Parathyroid adenoma (tissue), 2 donors: ENCODE measurements at regions not wholly inside any gene's neighbourhood (a gene's known extent, or its start where the extent isn't known, plus 50 kb on each side); places are given as distances from the start of the nearest gene placed in this dataset.
"Not testable (repeated sequence)": the region's sequence is repeated elsewhere in the genome, so short reads cannot be mapped to it uniquely, and the experiment has no call there.

ENCODE experiments used
- H2AFZ ChIP-seq: fragments of 300-600 bp; sonication (generic); one replicate; pipeline ENCODE4 v1.7.0; 2017; ENCODE audit warnings: antibody characterized with exemption, mild to moderate bottlenecking
- H3K27ac ChIP-seq: fragments of 300-600 bp; sonication (generic); one replicate; pipeline ENCODE4 v1.7.0; 2017
- H3K27me3 ChIP-seq: fragments of 300-600 bp; sonication (generic); one replicate; pipeline ENCODE4 v1.7.0; 2017; ENCODE audit warnings: low read length; ENCODE audit not compliant: control insufficient read depth, insufficient read depth
- H3K36me3 ChIP-seq: fragments of 300-600 bp; sonication (generic); one replicate; pipeline ENCODE4 v1.7.0; 2017; ENCODE audit warnings: low read length; ENCODE audit not compliant: control insufficient read depth, insufficient read depth
- H3K4me1 ChIP-seq: fragments of 300-600 bp; sonication (generic); one replicate; pipeline ENCODE4 v1.7.0; 2017; ENCODE audit warnings: control low read depth
- H3K4me2 ChIP-seq: fragments of 300-600 bp; sonication (generic); one replicate; pipeline ENCODE4 v1.7.0; 2017; ENCODE audit warnings: low read length
- H3K4me3 ChIP-seq: fragments of 300-600 bp; sonication (generic); one replicate; pipeline ENCODE4 v1.7.0; 2017; ENCODE audit warnings: low read depth, low read length
- H3K79me2 ChIP-seq: fragments of 300-600 bp; sonication (generic); one replicate; pipeline ENCODE4 v1.7.0; 2017; ENCODE audit warnings: control low read depth
- H3K9ac ChIP-seq: fragments of 300-600 bp; sonication (generic); one replicate; pipeline ENCODE4 v1.7.0; 2017; ENCODE audit warnings: mild to moderate bottlenecking
- H3K9me3 ChIP-seq: fragments of 300-600 bp; sonication (generic); one replicate; pipeline ENCODE4 v1.7.0; 2017; ENCODE audit warnings: low read length; ENCODE audit not compliant: control insufficient read depth
- CTCF ChIP-seq: fragments of 300-600 bp; sonication (generic); IDR thresholded peaks from one replicate; pipeline ENCODE4 v1.7.0; 2017; ENCODE audit warnings: antibody characterized with exemption, mild to moderate bottlenecking
- donor health status: primary hyperparathyroidism.

- H3K27me3 ChIP-seq = no peaks in the 10 kb centered on the region
- H2AFZ ChIP-seq = no peak overlapping the region
- no peaks in the 10 kb centered on the region for H3K9me3 ChIP-seq
- H3K36me3 ChIP-seq = no peaks in the 10 kb centered on the region
- no peak for TF ChIP-seq CTCF
- H3K4me2 ChIP-seq = no peak overlapping the region
- no peaks in the 10 kb centered on the region for H3K79me2 ChIP-seq
- no peak overlapping the region for H3K4me3 ChIP-seq
- no peak overlapping the region for H3K9ac ChIP-seq
- H3K27ac ChIP-seq = no peak overlapping the region
- H3K4me1 ChIP-seq = no peaks in the 10 kb centered on the region
Measured at GRCh38 chr5:125451622-125452021, 705.2 kb upstream of the ZNF608 start.

GRCh38 chr5:125452991-125453390 is 706.6 kb upstream of the ZNF608 start:
- Histone ChIP-seq H3K27me3 (no peaks in the 10 kb centered on the region), H3K9me3 (no peaks in the 10 kb centered on the region), H2AFZ (no peak overlapping the region), H3K4me2 (no peak overlapping the region), H3K4me1 (no peaks in the 10 kb centered on the region), H3K9ac (no peak overlapping the region), H3K79me2 (no peaks in the 10 kb centered on the region), H3K36me3 (no peaks in the 10 kb centered on the region), H3K4me3 (no peak overlapping the region), H3K27ac (no peak overlapping the region)
- no peak for TF ChIP-seq CTCF

GRCh38 chr5:125455041-125455440 is 708.6 kb upstream of the ZNF608 start:
- Histone ChIP-seq H3K79me2 (no peaks in the 10 kb centered on the region), H3K4me2 (no peak overlapping the region), H3K4me3 (no peak overlapping the region), H2AFZ (no peak overlapping the region), H3K36me3 (no peaks in the 10 kb centered on the region), H3K27me3 (no peaks in the 10 kb centered on the region), H3K9ac (no peak overlapping the region), H3K4me1 (no peaks in the 10 kb centered on the region), H3K27ac (no peak overlapping the region), H3K9me3 (no peaks in the 10 kb centered on the region)
- no peak for TF ChIP-seq CTCF

GRCh38 chr5:125456005-125456404 is 709.6 kb upstream of the ZNF608 start:
- not testable (repeated sequence) for H3K4me1 ChIP-seq, H3K36me3 ChIP-seq, H3K79me2 ChIP-seq, H3K4me3 ChIP-seq, H3K27ac ChIP-seq, H3K9me3 ChIP-seq, H3K27me3 ChIP-seq, H3K9ac ChIP-seq, H3K4me2 ChIP-seq, H2AFZ ChIP-seq

- no peaks in the 10 kb centered on the region for H3K79me2 ChIP-seq
- no peaks in the 10 kb centered on the region for H3K27me3 ChIP-seq
- no peak overlapping the region for H3K4me3 ChIP-seq
- no peaks in the 10 kb centered on the region for H3K9me3 ChIP-seq
- no peak overlapping the region for H3K9ac ChIP-seq
- H3K4me1 ChIP-seq = peaks cover 3% of the 10 kb centered on the region
- H2AFZ ChIP-seq = no peak overlapping the region
- no peak overlapping the region for H3K4me2 ChIP-seq
- no peaks in the 10 kb centered on the region for H3K36me3 ChIP-seq
- H3K27ac ChIP-seq = no peak overlapping the region
- no peak for TF ChIP-seq CTCF
Measured at GRCh38 chr5:125457617-125458016, 711.2 kb upstream of the ZNF608 start.

- H3K27me3 ChIP-seq, H3K4me3 ChIP-seq, H3K27ac ChIP-seq, H3K9me3 ChIP-seq, H2AFZ ChIP-seq, H3K36me3 ChIP-seq, H3K9ac ChIP-seq, H3K4me2 ChIP-seq, H3K4me1 ChIP-seq, H3K79me2 ChIP-seq: not testable (repeated sequence)
Measured at GRCh38 chr5:125458949-125459348, 712.5 kb upstream of the ZNF608 start.
